ENCODE measurements at regions not wholly inside any gene's neighbourhood (a gene's known extent, or its start where the extent isn't known, plus 50 kb on each side); places are given as distances from the start of the nearest gene placed in this dataset.
"Not testable (repeated sequence)": the region's sequence is repeated elsewhere in the genome, so short reads cannot be mapped to it uniquely, and the experiment has no call there.

DNA sequence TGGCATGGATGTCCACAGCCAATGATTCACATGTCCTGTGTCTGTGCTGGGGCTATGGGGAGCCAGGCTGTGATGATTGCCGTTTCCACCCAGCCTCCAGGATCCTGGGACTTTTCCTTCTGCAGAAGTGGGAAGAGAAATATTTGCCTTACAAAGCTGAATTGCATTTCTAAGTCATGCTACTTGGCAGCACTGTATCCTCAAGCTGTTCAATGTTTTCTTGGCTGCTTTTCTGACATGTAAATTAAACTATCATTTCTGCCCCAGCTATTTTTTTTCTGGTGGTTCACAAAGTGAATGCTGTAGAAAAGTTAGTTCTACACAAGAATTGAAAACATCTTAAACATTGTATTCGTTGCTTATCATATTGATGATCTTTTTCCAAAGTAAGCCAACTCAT, 51.9 kb upstream of the TCERG1L start:
- DNase-seq = no peak

DNA sequence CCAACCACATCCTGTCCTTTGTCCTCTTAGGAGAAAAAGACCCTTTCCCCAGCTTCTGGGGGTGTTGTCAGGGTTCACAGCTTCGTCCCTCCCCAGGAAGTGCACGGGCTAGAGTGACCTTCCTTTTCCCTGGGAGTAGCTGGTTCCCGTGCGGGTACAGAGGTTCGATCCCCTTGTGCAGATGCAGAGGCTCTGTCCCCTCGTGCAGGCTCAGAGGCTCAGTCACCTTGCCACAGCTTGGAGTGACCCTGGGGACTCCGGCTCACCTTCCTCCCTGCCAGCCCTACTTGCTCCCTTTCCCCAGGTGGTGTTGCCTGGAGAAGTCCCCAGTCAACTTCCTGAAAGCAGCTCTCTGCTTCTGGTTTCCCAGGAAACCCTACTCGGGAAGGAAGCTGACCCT, 60.0 kb upstream of the TCERG1L start:
- no peak for DNase-seq

DNA sequence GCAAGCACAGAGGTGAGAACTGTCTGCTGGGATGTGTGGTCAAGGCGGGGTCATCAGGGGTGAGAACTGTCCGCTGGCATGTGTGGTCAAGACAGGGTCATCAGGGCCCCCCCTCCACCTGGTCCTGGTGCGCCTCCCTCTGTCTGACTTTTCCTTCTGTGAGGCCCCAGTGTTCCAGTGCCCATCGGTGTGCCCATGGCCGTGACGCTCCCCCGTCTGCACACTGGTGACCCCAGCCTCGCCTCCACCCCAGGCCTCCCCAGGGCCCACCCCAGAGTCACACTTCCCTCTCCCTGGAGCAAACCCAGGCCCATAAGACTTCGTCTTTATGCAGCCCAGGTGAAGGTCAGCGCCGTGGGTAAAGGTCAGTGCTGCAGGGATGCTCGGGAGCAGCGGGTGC, 70.1 kb upstream of the TCERG1L start:
- DNase-seq = no peak

DNA sequence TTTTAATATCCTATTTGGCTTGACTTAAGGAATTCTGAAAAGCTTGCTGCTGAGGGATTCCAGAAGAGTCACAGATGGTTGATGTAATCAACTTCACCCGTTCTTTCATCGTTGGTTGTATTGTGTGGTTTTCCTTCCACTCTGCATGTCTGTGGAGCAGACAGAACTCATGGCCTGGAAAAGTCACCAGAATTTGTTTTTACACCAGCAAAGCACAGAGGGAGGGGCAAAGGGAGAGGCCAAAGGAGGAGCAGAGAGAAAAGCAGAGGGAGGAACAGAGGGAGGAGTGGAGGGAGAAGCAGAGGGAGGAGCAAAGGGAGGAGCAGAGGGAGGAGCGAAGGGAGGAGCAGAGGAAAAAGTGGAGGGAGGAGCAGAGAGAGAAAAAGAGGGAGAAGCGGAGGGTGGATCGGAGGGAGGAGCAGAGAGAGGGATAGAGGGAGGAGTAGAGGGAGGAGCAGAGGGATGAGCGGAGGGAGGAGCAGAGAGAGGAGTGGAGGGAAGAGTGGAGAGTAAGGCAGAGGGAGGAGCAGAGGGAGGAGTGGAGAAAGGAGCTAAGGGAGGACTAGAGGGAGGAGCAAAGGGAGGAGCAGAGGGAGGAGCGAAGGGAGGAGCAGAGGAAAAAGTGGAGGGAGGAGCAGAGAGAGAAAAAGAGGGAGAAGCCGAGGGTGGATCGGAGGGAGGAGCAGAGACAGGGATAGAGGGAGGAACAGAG, 73.8 kb upstream of the TCERG1L start:
- not testable (repeated sequence) for DNase-seq

DNA sequence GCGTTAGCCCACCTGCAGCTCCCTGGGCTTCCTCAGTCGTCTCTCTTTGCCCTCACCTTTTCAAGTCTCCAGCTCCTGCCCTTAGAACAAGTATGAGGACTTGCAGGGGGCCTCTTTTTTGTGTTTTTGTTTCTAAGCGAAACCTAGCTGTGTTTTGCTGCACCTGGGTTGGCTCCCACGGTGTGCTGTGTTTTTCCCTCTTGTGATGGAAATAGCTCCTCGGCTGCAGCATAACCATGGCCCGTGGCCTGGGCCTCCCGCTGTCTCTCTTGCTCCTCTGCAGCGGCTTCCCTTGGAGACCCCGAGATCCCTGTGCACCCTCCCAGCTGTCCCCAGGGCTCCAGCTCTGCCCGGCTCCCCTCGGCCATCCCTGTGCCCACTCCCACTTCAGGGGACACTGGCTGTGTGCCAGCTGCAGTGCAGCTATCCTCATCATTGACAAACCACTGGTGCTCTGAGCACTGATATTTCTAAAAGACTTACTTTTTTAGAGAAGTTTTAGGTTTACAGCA, 75.6 kb upstream of the TCERG1L start:
- no peak for DNase-seq

DNA sequence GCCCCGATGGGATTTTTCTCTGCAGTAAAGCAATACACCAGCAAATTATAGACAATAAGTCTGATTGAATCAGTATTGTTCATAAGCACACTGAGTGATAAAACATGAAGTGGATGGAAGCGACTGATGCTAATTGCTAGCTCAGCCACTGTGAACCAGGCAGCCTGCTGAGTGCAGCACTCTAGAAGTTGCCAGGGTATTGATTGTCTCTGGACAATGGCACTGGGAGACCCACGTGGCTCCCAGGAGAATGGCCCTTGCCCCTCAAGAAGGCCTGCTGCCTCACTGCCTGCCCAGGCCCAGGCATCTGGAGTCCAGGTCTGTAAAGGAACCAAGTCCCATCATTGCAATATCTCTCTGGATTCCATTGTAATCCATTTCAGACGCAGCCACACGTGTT, 80.4 kb upstream of the TCERG1L start:
- DNase-seq = no peak

DNA sequence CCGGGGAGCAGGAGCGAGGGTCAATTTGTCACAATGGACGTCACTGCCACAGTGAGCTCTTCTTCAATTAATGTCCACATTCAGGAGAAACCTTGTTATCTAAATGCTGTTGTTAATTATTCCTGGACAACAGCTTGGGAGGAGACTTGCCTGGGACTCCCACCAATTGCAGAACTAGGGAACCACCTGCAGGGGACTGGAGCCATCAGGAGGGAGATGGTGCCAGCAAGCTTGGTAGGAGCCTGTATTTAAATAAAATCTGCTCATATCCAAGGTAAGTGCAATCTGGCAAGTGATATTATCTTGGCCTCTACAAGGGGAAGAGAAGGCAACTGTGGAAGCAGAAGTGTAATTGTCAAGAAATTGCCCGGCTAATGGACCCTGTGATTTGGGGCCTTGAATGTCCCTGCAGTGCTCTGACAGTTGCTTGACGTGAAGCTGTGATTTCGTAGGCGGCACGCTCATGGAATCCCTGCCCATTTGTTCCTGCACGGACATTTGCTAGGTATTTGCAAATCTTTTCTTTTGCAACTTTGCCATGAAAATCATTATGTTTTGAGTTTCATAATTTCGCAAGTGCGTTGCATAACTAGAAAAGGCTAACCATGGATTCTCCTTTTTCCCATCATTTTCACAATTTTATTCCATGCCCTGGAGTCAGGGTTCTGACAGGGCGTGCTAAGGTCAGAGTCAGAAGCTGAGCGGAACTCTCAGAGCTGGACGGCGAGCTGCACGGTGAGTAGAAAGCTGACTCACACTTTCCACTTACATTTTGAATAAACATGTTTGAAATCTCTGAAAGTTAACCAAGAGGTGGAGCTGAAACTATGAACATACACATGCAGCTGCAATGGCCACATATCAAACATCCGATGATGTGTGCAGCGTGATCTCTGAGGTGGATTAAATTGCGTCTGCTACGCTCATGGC, 84.9 kb upstream of the TCERG1L start:
- DNase-seq = no peak

DNA sequence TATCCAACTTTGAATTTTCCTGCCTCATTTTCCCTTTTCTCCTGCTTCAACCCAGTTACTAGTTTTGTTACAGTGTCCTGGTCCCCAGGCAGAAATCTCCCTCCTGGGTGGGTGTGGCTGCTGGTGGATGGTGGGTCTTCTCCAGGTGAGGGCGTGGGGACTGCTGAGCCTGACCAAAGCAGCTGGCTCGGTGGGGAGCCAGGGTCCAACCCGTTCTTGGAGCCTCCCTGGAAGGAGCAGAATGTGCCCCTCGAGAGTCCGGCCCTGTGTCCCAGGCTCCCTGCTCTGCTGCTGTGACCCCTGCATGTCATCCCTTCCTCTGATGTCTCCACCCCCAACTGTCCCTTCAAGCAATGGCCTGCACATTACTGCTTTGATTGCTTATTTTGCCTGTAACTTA, 86.6 kb upstream of the TCERG1L start:
- DNase-seq = no peak

DNA sequence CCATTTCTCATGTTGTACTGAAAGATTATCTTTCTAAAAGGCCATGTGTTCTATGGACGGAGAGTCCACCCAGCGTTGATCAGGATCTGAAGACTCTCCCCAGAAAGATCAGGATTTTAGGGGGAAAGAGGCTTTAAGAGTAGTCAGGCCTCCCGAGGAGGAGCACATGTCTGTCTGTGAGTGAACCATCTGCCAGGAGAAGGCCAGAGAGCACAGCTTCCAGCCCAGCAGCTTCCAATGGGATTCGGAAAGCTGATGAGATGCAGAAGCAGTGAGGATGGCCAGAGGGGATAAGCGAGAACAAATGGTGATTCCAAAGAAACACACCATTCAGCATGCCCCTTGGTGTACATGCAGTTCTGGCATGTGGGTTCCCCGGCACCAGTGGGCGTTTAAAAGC, 88.5 kb upstream of the TCERG1L start:
- no peak for DNase-seq

DNA sequence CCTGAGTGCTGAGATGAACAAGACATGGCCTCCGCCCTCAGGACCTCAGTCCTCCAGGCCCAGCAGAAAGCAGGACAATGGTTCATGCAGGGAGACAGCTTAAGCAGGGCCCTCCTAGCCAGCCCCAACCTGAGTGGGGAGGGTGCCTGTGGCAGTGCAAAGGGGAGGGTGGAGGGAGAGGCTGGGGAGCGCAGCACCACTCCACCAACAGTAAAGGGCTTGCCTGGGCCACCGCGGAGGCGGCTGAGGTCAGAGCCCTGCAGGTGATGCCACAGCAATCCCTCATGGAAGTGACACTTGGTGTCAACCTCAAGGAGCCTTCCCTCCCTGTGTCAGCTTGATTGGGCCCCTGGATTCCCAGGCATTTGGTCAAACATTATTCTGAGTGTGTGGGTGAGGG, 89.0 kb upstream of the TCERG1L start:
- DNase-seq = no peak

DNA sequence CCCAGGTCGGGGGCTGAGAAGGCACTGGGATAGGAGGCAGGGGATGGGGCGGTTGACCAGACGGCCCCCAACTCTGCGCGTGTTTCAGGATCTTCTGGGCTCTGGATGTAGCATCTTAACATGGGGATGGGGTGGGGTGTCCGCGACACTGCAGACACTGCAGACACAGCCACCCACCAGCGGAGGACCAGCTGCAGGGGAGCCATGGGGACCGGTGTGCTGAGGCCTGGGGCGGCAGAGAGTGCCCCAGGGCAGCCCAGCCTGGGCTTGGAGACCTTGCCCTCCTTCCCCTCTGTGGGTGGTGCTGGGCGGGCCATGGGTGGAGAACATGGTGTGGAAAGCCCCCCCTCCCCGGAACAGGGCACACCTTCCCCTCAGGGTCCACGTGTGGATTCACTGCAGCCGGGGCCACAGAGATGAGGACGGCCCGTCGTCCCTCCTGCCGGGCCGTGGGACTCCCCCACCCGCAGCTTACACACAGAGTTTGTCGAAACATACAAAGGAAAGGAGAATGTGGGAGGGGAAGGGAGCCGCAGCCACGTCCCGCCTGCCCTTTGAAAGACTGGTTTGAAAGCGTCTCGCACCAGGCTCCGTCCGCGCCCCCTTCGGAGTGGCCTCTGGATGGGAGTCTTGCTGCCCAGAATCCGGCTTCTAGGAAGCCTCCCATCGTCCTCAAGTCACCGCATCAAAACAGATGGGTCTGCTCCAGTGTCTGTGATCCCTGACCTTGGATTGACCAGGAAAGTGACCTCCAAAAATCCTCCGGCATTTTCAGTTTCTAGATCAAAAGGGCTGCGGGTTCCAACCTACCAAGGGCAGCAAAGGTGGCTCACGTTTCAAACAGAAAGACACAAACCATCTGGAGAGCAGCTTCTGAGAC, 91.5 kb upstream of the TCERG1L start:
- DNase-seq = no peak

DNA sequence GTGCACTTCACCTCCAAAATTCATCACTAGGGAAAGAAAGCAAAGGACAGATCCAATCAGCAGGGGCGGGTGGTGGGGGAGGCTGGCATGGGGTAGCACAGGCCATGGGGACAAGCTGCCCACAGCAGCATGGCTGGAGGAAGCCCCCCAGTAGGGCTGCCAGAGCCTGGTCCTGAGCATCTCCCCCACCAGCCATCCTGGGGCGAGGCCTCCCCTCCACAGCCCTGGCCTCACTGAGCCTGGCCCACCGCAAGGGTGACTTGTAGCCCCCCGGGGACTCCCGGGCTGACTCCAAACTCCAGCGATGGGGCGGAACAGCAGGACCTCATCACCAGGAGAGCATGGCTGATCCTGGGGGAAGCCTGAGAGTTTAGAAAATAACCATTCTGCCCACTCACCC, 92.4 kb upstream of the TCERG1L start:
- DNase-seq = no peak

DNA sequence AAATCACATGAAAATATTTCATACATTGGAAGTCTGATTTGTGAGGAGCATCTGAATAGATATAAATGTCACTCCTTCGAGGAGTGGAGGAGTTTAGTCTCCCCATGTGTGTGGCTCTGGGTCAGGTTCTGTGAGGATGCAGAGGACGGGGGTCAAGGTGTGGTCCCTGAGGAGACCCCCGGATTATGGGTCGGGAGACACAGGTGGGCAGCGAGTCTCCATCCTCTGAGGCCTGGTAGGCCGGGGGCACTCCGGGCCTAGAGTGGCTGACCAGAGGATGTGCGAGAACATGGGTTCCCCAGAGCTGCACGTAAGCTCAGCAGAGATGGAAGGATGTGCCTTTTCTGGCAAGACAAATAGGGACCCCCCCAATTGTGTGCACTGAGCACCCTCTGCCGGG, 93.4 kb upstream of the TCERG1L start:
- no peak for DNase-seq

DNA sequence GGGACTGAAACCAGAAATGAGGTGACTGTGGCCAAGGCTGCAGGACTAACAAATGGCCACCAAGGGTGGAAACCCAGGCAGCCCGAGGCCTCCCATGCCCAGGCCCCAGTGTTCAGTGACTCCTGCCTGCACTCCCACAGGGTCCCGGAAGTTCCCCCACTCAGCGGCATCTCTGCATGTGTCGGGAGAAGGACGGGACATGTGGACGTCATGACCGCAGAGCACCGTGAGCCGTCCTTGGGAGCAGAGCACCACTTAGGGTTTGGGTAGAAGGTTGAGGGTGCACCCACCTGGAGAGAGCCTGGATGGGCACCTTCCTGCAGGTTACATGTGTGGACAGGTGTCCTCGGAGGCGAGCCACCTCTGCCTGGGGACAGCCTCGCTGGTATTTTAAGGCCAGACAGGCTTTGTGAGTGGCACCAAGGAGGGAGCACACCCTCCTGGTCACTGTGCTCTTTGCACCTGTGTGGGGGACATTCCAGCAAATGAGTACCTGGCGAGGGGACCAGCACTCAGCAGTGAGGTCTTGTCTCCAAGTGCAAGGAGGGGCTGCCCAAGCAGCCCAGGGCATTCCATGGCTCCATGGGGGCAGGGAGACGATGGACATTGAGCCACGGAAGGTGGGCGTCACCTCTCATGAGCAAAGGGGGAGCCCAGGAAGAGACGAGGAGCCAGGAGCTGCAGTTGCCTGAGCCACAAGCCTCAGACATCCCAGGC, 95.3 kb upstream of the TCERG1L start:
- DNase-seq = no peak

DNA sequence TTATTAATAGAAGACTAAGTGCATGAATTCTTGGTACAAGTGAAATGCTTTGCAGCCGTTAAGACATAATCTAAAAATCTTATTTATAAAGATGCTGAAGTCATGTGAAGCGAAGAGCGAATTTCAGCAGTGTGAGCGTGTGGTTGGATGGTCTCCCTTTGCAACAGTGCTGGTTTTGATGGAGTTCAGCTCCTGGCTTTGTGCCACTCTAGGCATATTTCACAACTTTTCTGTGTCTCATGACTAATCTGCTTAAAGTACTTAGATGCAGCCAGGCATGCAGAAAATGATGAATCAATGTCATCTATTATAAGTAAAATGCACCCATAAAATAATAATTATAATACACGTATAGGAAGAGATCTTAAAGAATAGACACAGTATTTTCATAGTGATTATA, 107.2 kb upstream of the TCERG1L start:
- DNase-seq = no peak

DNA sequence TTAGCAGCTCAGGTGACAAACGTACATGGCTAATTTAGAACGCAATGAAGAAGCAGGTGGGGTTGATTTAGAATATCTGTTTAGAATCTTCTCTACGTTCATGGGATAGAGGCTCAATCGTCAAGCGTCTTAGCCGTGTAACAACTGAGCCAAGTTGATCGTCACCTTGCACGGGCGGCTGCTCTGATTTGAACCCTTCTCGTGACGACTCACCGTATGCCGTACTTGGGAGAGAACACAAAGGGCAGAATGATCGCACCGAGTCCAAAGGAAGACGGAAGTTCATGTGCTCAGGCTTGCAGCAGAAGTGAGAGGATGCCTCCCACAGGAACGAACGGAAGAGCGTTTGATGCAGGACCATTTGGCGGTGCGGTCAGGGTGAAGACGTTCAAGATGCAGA, 108.3 kb upstream of the TCERG1L start:
- DNase-seq = no peak

DNA sequence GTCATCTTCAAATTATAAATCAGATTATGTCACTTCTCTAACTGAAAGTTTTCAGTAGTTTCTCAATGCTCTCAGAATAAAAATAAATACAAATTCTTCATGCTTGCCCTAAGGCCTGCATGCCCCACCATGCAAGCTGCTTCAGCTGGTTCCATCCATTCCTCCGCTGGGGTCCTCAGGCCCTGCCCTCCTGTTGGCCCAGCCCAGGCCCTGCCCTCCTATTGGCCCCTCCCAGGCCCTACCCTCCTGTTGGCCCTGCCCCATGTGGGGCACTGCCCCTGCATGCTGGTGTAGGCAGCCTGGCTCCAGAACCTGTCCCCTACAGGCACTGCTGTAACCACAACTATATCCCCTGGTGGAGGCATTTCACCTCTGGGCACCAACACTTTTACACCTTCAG, 109.3 kb upstream of the TCERG1L start:
- DNase-seq = no peak

DNA sequence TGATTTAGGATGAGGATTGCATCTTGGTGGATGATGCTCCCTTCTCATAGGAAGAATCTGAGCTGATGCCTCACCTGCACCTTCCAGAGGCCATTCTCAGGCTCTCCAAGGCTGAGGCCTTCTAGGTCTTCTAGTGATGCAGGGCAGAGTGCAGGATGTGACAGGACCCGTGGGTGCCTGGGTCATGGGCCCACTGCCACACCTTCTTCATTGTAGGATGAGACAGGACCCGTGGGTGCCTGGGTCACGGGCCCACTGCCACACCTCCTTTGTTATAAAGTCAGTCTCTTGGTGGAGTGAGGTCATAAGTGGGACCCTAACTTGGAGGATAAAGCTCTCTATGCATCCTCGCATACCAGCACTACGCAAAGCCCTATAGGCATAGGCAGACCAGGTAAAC, 109.9 kb upstream of the TCERG1L start:
- no peak for DNase-seq

DNA sequence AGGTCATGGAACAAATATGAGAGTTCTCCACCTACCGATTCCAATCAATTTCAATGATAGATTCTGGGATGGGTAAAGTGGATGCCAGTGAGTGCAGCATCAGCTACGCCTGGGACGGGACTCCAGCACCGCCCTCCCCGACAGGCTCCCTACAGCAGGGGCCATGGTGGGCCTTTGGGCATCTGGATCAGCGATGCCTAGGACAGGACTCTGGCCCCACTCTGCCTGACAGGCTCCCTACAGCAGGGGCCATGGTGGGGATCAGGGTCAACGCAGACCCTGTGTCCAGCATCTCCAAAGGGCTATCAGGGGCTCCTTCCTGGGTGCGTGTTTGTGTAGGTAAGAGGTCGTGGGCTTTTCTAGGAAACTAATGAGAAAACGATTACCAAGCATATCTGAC, 111.2 kb upstream of the TCERG1L start:
- no peak for DNase-seq

DNA sequence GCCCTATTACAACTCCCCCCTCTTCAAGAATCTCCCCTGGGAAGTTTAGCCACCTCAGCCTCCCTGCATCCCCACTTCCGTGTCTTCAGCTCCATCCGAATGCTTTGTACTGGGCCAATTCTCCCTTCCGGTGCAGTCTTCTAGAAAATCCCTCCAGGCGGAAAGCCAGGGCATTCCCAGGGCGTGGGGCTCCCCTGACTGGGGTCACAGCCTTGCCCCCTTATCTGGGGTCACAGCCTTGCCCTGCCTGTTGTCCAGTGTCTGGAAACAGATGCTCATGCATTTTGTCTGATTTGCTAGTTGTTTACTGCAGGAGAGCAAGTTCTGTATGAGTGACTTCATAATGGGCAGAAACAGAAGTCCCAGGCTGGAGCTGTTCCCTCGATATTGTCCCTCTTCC, 112.5 kb upstream of the TCERG1L start:
- no peak for DNase-seq

DNA sequence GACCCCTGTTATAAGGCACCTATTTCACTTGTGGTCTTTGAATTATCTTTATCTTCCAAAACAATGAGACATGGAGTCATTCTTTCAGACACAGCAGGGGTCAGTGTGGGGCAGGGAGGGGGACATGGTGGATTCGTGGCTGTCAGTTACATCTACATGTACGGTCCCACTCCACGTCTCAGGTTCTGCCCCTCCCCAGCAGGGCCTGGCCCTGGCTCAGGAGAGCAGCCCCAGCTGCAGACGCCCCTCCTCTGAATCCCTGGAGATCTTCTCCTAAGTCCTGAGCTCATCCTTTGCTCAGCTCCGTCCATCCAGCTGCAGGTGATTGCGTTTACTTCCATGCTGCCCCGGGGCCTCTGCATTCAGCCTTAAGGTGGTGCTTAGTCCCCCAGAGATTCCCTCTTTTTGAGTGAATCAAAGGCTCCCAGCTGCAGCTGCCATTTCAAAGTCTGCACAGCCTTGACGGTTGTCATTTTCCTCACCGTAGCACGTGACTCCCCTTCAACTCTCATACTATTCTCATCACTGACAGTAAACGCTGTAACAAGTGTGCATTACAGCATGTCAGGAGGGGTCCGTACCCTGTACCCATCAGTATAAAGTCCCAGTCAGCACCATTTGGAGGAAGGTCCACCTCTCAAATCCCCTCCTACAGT, 113.4 kb upstream of the TCERG1L start:
- no peak for DNase-seq

All from NK-92 treated with Interleukin-12 subunit alpha and Interleukin-12 subunit beta, amount 100 ng/mL, for 24 hours (cell line).